ENCODE measurements at regions not wholly inside any gene's neighbourhood (a gene's known extent, or its start where the extent isn't known, plus 50 kb on each side); places are given as distances from the start of the nearest gene placed in this dataset.

GRCh38 chr10:62661143-62661542, 143.4 kb upstream of the ADO start:
- peaks cover 9% of the 10 kb centered on the region for H3K36me3 Mint-ChIP-seq (ENCODE audit: low read depth)
- H3K4me3 Mint-ChIP-seq, result no peak overlapping the region
- DNase-seq (ENCODE audit: low spot score) (no peak), ATAC-seq (no peak)
- no peaks in the 10 kb centered on the region for H3K4me1 ChIP-seq (ENCODE audit: insufficient read depth)
- TF ChIP-seq POLR2AphosphoS5 (IDR thresholded peaks at IDR 0.05; ENCODE audit: low read depth), result no peak
- TF ChIP-seq EZH2phosphoT487 (IDR thresholded peaks at IDR 0.05; ENCODE audit: unreplicated experiment), result no peak
- no peak for TF ChIP-seq ZNF331 (CRISPR knock-in tag; IDR thresholded peaks at IDR 0.05; ENCODE audit: low read depth)
- no peak for TF ChIP-seq REST (IDR thresholded peaks at IDR 0.05; ENCODE audit: unreplicated experiment)
- no peak for TF ChIP-seq ZNF462 (CRISPR knock-in tag; IDR thresholded peaks at IDR 0.05)
- TF ChIP-seq NANOG (IDR thresholded peaks at IDR 0.05; ENCODE audit: borderline replicate concordance), result no peak
- no peak for TF ChIP-seq CTCF (conservative IDR thresholded peaks at IDR 0.05; ENCODE audit: low read depth in 2 of 2)
- no peak for TF ChIP-seq ETS1 (IDR thresholded peaks at IDR 0.05)
- no peak for TF ChIP-seq STAT1 (IDR thresholded peaks at IDR 0.05; ENCODE audit: unreplicated experiment)
- no peak for TF ChIP-seq CREB1 (CRISPR knock-in tag; IDR thresholded peaks at IDR 0.05; ENCODE audit: low read depth)
- no peak for TF ChIP-seq JUNB (IDR thresholded peaks at IDR 0.05; ENCODE audit: unreplicated experiment)
- no peak for TF ChIP-seq EZH2 (IDR thresholded peaks at IDR 0.05; ENCODE audit: low read depth, unreplicated experiment)
- TF ChIP-seq ZNF114 (CRISPR knock-in tag; IDR thresholded peaks at IDR 0.05), result no peak
- H3K36me3 ChIP-seq (ENCODE audit: insufficient read depth), result no peaks in the 10 kb centered on the region
- no peak overlapping the region for H3K4me3 ChIP-seq
- H3K27me3 Mint-ChIP-seq (ENCODE audit: insufficient read depth, low read depth, poor library complexity), result peaks cover 1% of the 10 kb centered on the region
- no peaks in the 10 kb centered on the region for H4K20me1 ChIP-seq (replicated peaks; ENCODE audit: insufficient read depth)
- H3K79me2 ChIP-seq (replicated peaks; ENCODE audit: insufficient read depth), result no peaks in the 10 kb centered on the region
- no peaks in the 10 kb centered on the region for H3F3A ChIP-seq (replicated peaks; ENCODE audit: low read depth)
- H3K4me2 ChIP-seq, result no peak overlapping the region
- H3K4me1 Mint-ChIP-seq, result peaks cover 2% of the 10 kb centered on the region; the same call in 1 of the 3 replicates
- peaks cover 5% of the 10 kb centered on the region for H3K9me2 ChIP-seq (ENCODE audit: insufficient read depth)
- H3K27ac ChIP-seq (ENCODE audit: low read depth), result no peak overlapping the region
- peaks cover 17% of the 10 kb centered on the region for H3K9me3 Mint-ChIP-seq
- H3K27me3 ChIP-seq (ENCODE audit: insufficient read depth), result no peaks in the 10 kb centered on the region
- no peak overlapping the region for H2AFZ ChIP-seq
- no peak overlapping the region for H3K27ac Mint-ChIP-seq
